ENCODE measurements at regions not wholly inside any gene's neighbourhood (a gene's known extent, or its start where the extent isn't known, plus 50 kb on each side); places are given as distances from the start of the nearest gene placed in this dataset.

DNA sequence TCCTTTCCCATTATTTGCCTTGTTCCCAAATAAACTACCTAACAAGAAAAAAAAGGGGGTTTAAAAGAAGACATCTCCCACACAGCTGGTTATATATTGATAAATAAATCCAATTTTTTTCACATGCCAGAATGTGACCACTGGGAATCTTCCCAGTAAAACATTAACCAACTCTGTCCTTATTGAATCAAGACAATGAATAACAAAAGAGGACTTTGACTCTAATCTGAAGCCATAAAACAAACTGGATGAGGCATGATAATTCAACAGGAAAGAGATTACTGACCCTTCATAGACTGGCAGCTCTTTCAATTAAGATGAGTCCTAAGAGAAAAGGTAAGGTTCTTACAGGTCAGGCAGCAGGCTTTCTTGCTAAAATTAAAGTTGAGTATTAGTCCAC lies 165.8 kb upstream of the CDH6 start:
- no peak for TF ChIP-seq GATA3 (IDR thresholded peaks at IDR 0.05; ENCODE audit: low read depth, low read length)
- TF ChIP-seq GATA2 (IDR thresholded peaks at IDR 0.05; ENCODE audit: low read depth, low read length) = no peak
